ENCODE measurements at regions not wholly inside any gene's neighbourhood (a gene's known extent, or its start where the extent isn't known, plus 50 kb on each side); places are given as distances from the start of the nearest gene placed in this dataset.
"Not testable (repeated sequence)": the region's sequence is repeated elsewhere in the genome, so short reads cannot be mapped to it uniquely, and the experiment has no call there.

DNA sequence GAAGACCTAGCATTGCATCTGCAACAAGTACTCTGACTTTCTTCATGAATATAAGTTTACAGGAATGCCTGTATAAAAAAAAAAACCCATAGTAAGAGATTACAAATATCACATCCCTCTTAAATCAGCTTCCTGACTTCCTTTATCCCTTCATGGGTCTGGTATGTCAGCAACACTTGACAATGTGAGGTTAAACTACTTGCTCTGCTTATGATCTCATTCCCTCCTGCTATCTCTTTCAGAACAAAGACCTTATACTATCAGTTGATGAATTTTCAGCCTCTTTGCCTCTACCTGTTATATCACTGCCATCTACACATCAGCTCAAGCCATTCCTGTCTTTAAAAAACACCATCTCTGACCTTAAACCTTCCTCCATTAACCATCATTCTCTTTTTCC lies 130.9 kb upstream of the SAMSN1 start:
- Mint-ChIP-seq H3K9me3 (peaks cover 13 to 17% of the 10 kb centered on the region in 2 donors), H3K27ac (peak overlapping the region; percentile 74), H3K36me3 (peaks cover 13 to 32% of the 10 kb centered on the region in 2 donors), H3K27me3 (no peaks in the 10 kb centered on the region), H3K4me1 (peaks cover 40 to 56% of the 10 kb centered on the region in 2 donors), H3K4me3 (peak overlapping the region in 1 of 2 donors; percentile 10)
- DNase-seq (no peak), ATAC-seq (replicated peaks) (no peak)

DNA sequence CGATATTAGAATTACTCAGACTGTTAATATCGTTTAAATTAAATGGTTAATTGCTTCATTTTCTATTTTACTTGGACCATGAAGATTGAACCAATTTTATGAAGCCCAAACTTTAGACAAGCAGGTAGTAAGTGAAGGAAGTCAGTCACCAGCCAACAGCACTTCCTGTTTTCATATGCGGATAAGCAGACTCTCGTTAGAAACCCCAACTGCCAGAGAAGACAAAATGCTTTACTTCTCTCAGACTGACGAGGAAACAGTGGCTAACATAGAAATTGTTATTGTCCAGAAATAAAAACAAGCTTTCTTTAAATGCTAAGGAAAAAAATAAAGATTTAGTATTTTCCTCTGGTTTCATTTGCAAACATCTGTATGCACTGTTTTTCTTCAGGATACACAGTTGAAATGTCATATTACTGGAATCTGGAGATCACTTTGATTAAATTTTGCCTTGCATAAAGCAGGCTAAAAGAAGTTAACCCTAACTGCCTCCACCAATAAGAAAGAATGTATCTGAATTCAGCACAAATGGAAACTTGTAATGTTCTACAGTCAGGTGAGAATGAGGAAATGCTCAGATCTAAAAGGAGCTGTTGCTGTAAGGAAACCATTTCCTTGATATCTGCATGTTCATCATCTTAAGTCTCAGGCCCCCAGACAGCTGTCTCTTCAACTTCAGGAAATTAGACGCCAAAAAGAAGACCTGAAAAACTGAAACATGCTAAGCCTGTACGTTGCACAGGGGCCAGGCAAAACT lies 129.8 kb upstream of the SAMSN1 start:
- Mint-ChIP-seq H3K4me3 (peak overlapping the region; percentile 44 to 65), H3K36me3 (peaks cover 13 to 29% of the 10 kb centered on the region in 2 donors), H3K4me1 (peaks cover 38 to 51% of the 10 kb centered on the region in 2 donors), H3K9me3 (peaks cover 11 to 17% of the 10 kb centered on the region in 2 donors), H3K27me3 (no peaks in the 10 kb centered on the region), H3K27ac (peak overlapping the region; percentile 93)
- ATAC-seq (replicated peaks) (peak; percentile 80 to 85), DNase-seq (no peak)

DNA sequence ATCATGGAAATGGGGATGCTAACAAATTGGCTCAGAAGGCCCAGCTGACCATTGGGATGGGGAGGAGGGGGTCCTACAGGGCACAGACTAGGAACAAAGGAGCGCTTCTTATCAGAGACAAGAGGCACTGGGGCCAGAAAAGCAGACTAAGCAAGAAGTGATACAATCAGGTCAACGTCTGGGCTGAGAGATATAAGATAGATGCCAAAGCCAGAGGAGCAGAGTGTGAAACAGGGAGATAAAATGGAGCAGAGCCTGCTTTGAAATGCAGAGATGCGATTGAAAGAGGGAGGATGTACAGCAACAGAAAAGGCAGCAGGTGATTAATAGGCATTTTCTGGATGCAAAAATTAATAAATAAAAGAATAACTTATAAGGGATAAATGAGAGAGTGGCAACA lies 127.5 kb upstream of the SAMSN1 start:
- peaks cover 32 to 42% of the 10 kb centered on the region in 2 donors for H3K4me1 Mint-ChIP-seq
- peaks cover 8 to 18% of the 10 kb centered on the region in 2 donors for H3K9me3 Mint-ChIP-seq
- ATAC-seq (replicated peaks), result no peak
- no peak for DNase-seq
- peaks cover 8 to 26% of the 10 kb centered on the region in 2 donors for H3K36me3 Mint-ChIP-seq
- no peak overlapping the region for H3K27ac Mint-ChIP-seq
- H3K27me3 Mint-ChIP-seq, result no peaks in the 10 kb centered on the region
- H3K4me3 Mint-ChIP-seq, result no peak overlapping the region

DNA sequence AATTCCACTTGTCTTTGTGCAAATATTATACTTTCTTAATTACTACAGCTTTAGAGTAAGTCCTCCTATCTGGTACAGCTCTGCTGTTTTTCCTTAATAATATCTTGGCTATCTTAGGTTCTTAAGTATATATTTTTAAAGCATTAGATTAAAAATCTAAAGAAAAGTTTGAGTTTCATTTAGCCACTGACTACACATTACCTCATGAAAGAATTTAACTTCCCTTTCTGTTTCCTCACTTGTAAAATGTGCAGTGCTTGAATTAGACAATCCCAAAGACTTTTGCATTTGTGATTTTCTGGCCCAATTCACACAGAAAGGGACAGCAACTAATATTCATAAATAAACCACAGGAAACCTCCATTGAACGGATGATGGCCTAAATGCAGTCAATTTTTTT lies 126.4 kb upstream of the SAMSN1 start:
- ATAC-seq (replicated peaks), result no peak
- H3K9me3 Mint-ChIP-seq, result peaks cover 6 to 9% of the 10 kb centered on the region in 2 donors
- no peaks in the 10 kb centered on the region for H3K27me3 Mint-ChIP-seq
- peaks cover 24 to 30% of the 10 kb centered on the region in 2 donors for H3K4me1 Mint-ChIP-seq
- DNase-seq, result no peak
- peaks cover 2 to 16% of the 10 kb centered on the region in 2 donors for H3K36me3 Mint-ChIP-seq
- H3K27ac Mint-ChIP-seq, result no peak overlapping the region
- no peak overlapping the region for H3K4me3 Mint-ChIP-seq

- H3K27me3 Mint-ChIP-seq, result no peaks in the 10 kb centered on the region
- H3K27ac Mint-ChIP-seq, result no peak overlapping the region
- DNase-seq, result no peak
- H3K9me3 Mint-ChIP-seq, result peaks cover 5 to 6% of the 10 kb centered on the region in 2 donors
- H3K4me1 Mint-ChIP-seq, result peaks cover 10 to 11% of the 10 kb centered on the region in 2 donors
- H3K36me3 Mint-ChIP-seq, result peaks cover 0 to 8% of the 10 kb centered on the region in 2 donors
- no peak overlapping the region for H3K4me3 Mint-ChIP-seq
- no peak for ATAC-seq (replicated peaks)
Observed at GRCh38 chr21:14670409-14670808, 124.3 kb upstream of the SAMSN1 start.

GRCh38 chr21:14669092-14669491 lies 123.0 kb upstream of the SAMSN1 start:
- Mint-ChIP-seq H3K4me1 (peaks cover 10 to 11% of the 10 kb centered on the region in 2 donors), H3K9me3 (peaks cover 5 to 10% of the 10 kb centered on the region in 2 donors)
- not testable (repeated sequence) for ATAC-seq (replicated peaks); H3K27me3 Mint-ChIP-seq; H3K27ac Mint-ChIP-seq; DNase-seq; H3K36me3 Mint-ChIP-seq; H3K4me3 Mint-ChIP-seq

GRCh38 chr21:14657241-14658008 lies 111.3 kb upstream of the SAMSN1 start:
- H3K9me3 Mint-ChIP-seq, result peaks cover 0 to 4% of the 10 kb centered on the region in 2 donors
- ATAC-seq (replicated peaks) (no peak), DNase-seq (no peak)
- no peak overlapping the region for H3K4me3 Mint-ChIP-seq
- H3K27ac Mint-ChIP-seq, result no peak overlapping the region
- H3K4me1 Mint-ChIP-seq, result peaks cover 4 to 8% of the 10 kb centered on the region in 2 donors
- no peaks in the 10 kb centered on the region for H3K27me3 Mint-ChIP-seq
- no peaks in the 10 kb centered on the region for H3K36me3 Mint-ChIP-seq

DNA sequence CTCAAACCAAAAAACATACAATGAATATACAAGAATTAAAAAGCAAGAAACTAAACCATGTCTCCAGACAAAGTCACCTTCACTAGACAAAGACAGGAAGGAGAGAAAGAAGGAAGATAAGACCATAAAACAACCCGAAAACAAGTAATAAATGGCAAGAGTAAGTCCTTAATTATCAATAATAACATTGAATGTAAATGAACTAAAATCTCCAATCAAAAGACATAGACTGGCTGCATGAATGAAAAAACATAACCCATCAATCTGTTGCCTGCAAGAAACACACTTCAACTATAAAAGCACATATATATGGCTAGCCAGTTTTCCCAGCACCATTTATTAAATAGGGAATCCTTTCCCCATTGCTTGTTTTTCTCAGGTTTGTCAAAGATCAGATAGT lies 100.8 kb upstream of the SAMSN1 start:
- ATAC-seq (replicated peaks), result no peak
- no peak for DNase-seq
- H3K36me3 Mint-ChIP-seq, result peaks cover 4 to 8% of the 10 kb centered on the region in 2 donors
- no peaks in the 10 kb centered on the region for H3K27me3 Mint-ChIP-seq
- no peak overlapping the region for H3K27ac Mint-ChIP-seq
- H3K4me3 Mint-ChIP-seq, result no peak overlapping the region
- peaks cover 15 to 18% of the 10 kb centered on the region in 2 donors for H3K9me3 Mint-ChIP-seq
- peaks cover 0 to 5% of the 10 kb centered on the region in 2 donors for H3K4me1 Mint-ChIP-seq

- ATAC-seq (replicated peaks) (no peak), DNase-seq (no peak)
- peaks cover 0 to 5% of the 10 kb centered on the region in 2 donors for H3K4me1 Mint-ChIP-seq
- peaks cover 4 to 8% of the 10 kb centered on the region in 2 donors for H3K36me3 Mint-ChIP-seq
- peaks cover 15 to 16% of the 10 kb centered on the region in 2 donors for H3K9me3 Mint-ChIP-seq
- no peak overlapping the region for H3K27ac Mint-ChIP-seq
- no peaks in the 10 kb centered on the region for H3K27me3 Mint-ChIP-seq
- H3K4me3 Mint-ChIP-seq, result no peak overlapping the region
Observed at GRCh38 chr21:14645702-14646101, 99.6 kb upstream of the SAMSN1 start.

DNA sequence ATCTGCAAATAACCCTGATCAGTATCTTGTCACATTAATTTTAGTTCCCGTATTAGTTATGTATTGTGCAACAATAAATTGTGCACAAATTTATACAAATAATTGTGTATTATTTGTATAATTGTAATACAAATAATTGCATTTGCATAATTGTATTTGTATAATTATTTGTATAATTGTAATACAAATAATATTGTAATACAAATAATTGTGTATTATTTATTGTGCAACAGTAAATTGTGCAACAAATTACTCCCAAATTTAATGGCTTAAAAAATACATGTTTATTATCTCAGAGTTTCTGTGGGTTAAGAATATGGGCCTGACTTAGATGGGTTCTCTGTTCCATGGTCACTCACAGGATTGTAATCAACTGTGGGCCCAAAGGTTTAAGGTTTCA lies 86.2 kb upstream of the SAMSN1 start:
- no peaks in the 10 kb centered on the region for H3K36me3 Mint-ChIP-seq
- ATAC-seq (replicated peaks) (no peak), DNase-seq (no peak)
- peaks cover 3 to 4% of the 10 kb centered on the region in 2 donors for H3K9me3 Mint-ChIP-seq
- H3K27ac Mint-ChIP-seq, result no peak overlapping the region
- no peaks in the 10 kb centered on the region for H3K27me3 Mint-ChIP-seq
- peaks cover 3 to 6% of the 10 kb centered on the region in 2 donors for H3K4me1 Mint-ChIP-seq
- H3K4me3 Mint-ChIP-seq, result no peak overlapping the region

DNA sequence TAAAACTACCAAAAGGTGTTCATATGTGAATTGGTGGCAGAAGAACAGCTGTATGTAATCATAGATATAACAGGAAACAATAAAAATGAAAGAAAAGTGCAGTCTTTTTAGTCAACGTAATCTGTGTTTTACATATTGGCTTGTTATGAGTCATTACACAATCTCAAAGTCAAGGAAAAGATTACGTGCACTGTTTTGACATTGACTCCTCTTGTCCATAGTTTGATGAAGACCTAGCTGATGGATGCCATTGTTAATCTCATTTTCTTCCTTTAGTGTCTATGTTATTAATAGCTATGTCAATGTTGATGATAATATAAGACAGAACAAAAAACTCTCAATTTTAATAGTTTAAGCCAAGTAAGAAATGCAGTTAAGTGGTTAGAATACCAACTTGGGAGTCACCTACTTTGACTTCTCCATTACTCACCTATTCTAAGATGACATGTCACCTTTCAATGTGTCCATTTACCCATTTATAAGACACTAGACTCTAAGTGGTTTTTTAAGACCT lies 84.5 kb upstream of the SAMSN1 start:
- Mint-ChIP-seq H3K4me3 (no peak overlapping the region), H3K4me1 (peaks cover 5 to 6% of the 10 kb centered on the region in 2 donors), H3K27me3 (no peaks in the 10 kb centered on the region), H3K36me3 (peaks cover 0 to 3% of the 10 kb centered on the region in 2 donors), H3K27ac (no peak overlapping the region), H3K9me3 (peaks cover 0 to 6% of the 10 kb centered on the region in 2 donors)
- DNase-seq, result no peak
- peak in 1 of 2 donors; percentile 60 for ATAC-seq (replicated peaks)

DNA sequence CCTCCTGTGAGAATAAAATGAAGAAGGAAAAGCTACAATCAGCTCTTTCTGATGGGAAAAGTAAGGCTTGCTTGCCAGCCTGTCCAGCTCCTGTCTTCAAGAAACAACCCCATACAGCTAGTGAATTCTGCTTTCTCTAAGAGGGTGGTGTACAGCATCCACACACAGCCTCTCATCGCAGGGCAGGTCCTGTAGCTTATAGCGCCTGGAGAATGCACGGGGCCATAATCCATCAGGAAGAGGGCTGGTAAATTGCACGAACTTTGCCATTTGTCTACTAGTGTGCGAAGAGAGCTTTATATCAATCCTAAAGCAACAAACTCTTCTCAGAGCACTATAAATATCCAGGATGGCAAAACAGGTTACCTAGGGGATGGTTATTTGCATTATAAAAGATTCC lies 83.3 kb upstream of the SAMSN1 start:
- ATAC-seq (replicated peaks) (no peak), DNase-seq (no peak)
- Mint-ChIP-seq H3K27me3 (no peaks in the 10 kb centered on the region), H3K4me1 (peaks cover 5 to 7% of the 10 kb centered on the region in 2 donors), H3K27ac (no peak overlapping the region), H3K9me3 (peaks cover under 1 to 4% of the 10 kb centered on the region in 2 donors), H3K36me3 (peaks cover 0 to 4% of the 10 kb centered on the region in 2 donors), H3K4me3 (no peak overlapping the region)

- peaks cover 20 to 40% of the 10 kb centered on the region in 2 donors for H3K36me3 Mint-ChIP-seq
- not testable (repeated sequence) for H3K4me3 Mint-ChIP-seq; H3K27me3 Mint-ChIP-seq; DNase-seq; H3K27ac Mint-ChIP-seq; ATAC-seq (replicated peaks)
- peaks cover 24 to 26% of the 10 kb centered on the region in 2 donors for H3K9me3 Mint-ChIP-seq
- peaks cover 17 to 20% of the 10 kb centered on the region in 2 donors for H3K4me1 Mint-ChIP-seq
Observed at GRCh38 chr21:14623079-14623478, 77.0 kb upstream of the SAMSN1 start.

DNA sequence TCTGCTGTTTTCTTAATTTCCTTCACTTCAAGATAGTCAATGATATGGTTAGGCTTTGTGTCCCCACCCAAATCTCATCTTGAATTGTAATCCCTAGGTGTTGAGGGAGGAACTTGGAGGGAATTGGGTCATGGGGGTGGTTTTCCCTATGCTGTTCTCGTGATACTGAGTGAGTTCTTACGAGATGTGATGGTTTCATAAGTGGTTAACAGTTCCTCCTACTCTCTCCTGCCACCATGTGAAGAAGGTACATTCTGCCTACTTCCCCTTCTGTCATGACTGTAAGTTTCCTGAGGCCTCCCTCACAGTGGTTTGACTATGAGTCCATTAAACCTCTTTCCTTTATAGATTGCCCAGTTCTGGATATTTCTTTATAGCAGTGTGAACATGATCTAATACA lies 74.0 kb upstream of the SAMSN1 start:
- Mint-ChIP-seq H3K4me3 (no peak overlapping the region), H3K4me1 (peaks cover 26 to 38% of the 10 kb centered on the region in 2 donors), H3K36me3 (peaks cover 27 to 53% of the 10 kb centered on the region in 2 donors), H3K27ac (peak overlapping the region; percentile 93), H3K27me3 (no peaks in the 10 kb centered on the region), H3K9me3 (peaks cover 23 to 24% of the 10 kb centered on the region in 2 donors)
- ATAC-seq (replicated peaks) (peak; percentile 77 to 83), DNase-seq (peak; percentile 35)
